Mucosa of descending colon (tissue), 3 donors: ENCODE measurements at regions not wholly inside any gene's neighbourhood (a gene's known extent, or its start where the extent isn't known, plus 50 kb on each side); places are given as distances from the start of the nearest gene placed in this dataset.

ENCODE experiments used
- ATAC-seq: fragments of 200-7000 bp; cut with Tn5 transposase; one replicate; pipeline ENCODE4 v1.9.1; 2020; ENCODE audit warnings: mild to moderate bottlenecking, moderate library complexity
- DNase-seq, 3 donors: peaks; one replicate each; pipeline ENCODE4 v3.0.0-alpha.2; 2020
- H3K36me3 ChIP-seq: fragments of 200-600 bp; one replicate; pipeline ENCODE4 v1.8.0; 2021; ENCODE audit warnings: low read depth, mild to moderate bottlenecking
- H3K4me1 ChIP-seq: fragments of 200-600 bp; one replicate; pipeline ENCODE4 v1.8.0; 2021; ENCODE audit warnings: low read depth, mild to moderate bottlenecking
- H3K4me3 ChIP-seq: fragments of 200-600 bp; one replicate; pipeline ENCODE4 v1.8.0; 2021; ENCODE audit warnings: mild to moderate bottlenecking
- H3K9me3 ChIP-seq: fragments of 200-600 bp; one replicate; pipeline ENCODE4 v1.8.0; 2021; ENCODE audit warnings: mild to moderate bottlenecking
- CTCF ChIP-seq: fragments of 200-600 bp; IDR thresholded peaks from one replicate; pipeline ENCODE4 v1.8.0; 2022; ENCODE audit warnings: antibody characterized with exemption, mild to moderate bottlenecking
- intact Hi-C, 2 donors: fragments of 100-400 bp; cut with DNase I in 1 of 2; cut with micrococcal nuclease in 1 of 2; formaldehyde crosslinking; loops; one replicate each; pipeline versions ENCODE4 v1.11.0 to v1.11.1; 2022; cut with DNase I, micrococcal nuclease
- donor health status: DM: no; HTN: no; CAD: no; lungs with moderate emphysema.
- donor health status: DM: no; HTN: no; CAD: no.
- donor health status: DM: no; HTN: yes; CAD: no.

GRCh38 chr14:42736408-42736807 is 1129.7 kb downstream of the LRFN5 start:
- DNase-seq (no peak), ATAC-seq (no peak)
- Histone ChIP-seq H3K4me3 (no peak overlapping the region), H3K4me1 (no peaks in the 10 kb centered on the region), H3K9me3 (no peaks in the 10 kb centered on the region), H3K36me3 (no peaks in the 10 kb centered on the region)
- intact Hi-C loops = no loop called here
- no peak for TF ChIP-seq CTCF

GRCh38 chr14:42734041-42734440 is 1127.4 kb downstream of the LRFN5 start:
- Histone ChIP-seq H3K36me3 (no peaks in the 10 kb centered on the region), H3K4me3 (no peak overlapping the region), H3K9me3 (no peaks in the 10 kb centered on the region), H3K4me1 (no peaks in the 10 kb centered on the region)
- no peak for TF ChIP-seq CTCF
- ATAC-seq = no peak
- intact Hi-C loops = no loop called here
- DNase-seq = no peak

- no peaks in the 10 kb centered on the region for H3K4me1 ChIP-seq
- H3K9me3 ChIP-seq = no peaks in the 10 kb centered on the region
- ATAC-seq = no peak
- TF ChIP-seq CTCF = no peak
- DNase-seq = no peak
- no peak overlapping the region for H3K4me3 ChIP-seq
- no peaks in the 10 kb centered on the region for H3K36me3 ChIP-seq
- intact Hi-C loops = no loop called here
These were observed 1125.3 kb downstream of the LRFN5 start for GRCh38 chr14:42732005-42732404.

- Histone ChIP-seq H3K4me3 (no peak overlapping the region), H3K9me3 (no peaks in the 10 kb centered on the region), H3K36me3 (no peaks in the 10 kb centered on the region), H3K4me1 (no peaks in the 10 kb centered on the region)
- TF ChIP-seq CTCF = no peak
- intact Hi-C loops = no loop called here
- ATAC-seq (no peak), DNase-seq (no peak)
These were observed 1124.8 kb downstream of the LRFN5 start for GRCh38 chr14:42731480-42731879.

GRCh38 chr14:42729681-42730080 is 1123.0 kb downstream of the LRFN5 start:
- TF ChIP-seq CTCF = no peak
- ATAC-seq (no peak), DNase-seq (no peak)
- no peaks in the 10 kb centered on the region for H3K36me3 ChIP-seq
- no peak overlapping the region for H3K4me3 ChIP-seq
- intact Hi-C loops = no loop called here
- no peaks in the 10 kb centered on the region for H3K4me1 ChIP-seq
- peaks cover 3% of the 10 kb centered on the region for H3K9me3 ChIP-seq

- no peak for TF ChIP-seq CTCF
- intact Hi-C loops = no loop called here
- DNase-seq (no peak), ATAC-seq (no peak)
- H3K36me3 ChIP-seq = no peaks in the 10 kb centered on the region
- H3K4me1 ChIP-seq = no peaks in the 10 kb centered on the region
- H3K9me3 ChIP-seq = peaks cover 4% of the 10 kb centered on the region
- H3K4me3 ChIP-seq = no peak overlapping the region
These were observed 1112.7 kb downstream of the LRFN5 start for GRCh38 chr14:42719391-42719790.
